HL-60 (cell line): ENCODE measurements at regions not wholly inside any gene's neighbourhood (a gene's known extent, or its start where the extent isn't known, plus 50 kb on each side); places are given as distances from the start of the nearest gene placed in this dataset.

Source experiments
- DNase-seq, 2 experiments: peaks; one replicate each; pipeline ENCODE4 v3.0.0-alpha.2; 2010 to 2020; ENCODE audit warnings: low read depth in 1 of 2, low spot score in 1 of 2
- H3K27ac ChIP-seq: fragments of 250-450 bp; sonication (Bioruptor Pico); replicated peaks from 2 replicates; pipeline ENCODE4 v1.5.1; 2020; ENCODE audit warnings: mild to moderate bottlenecking, moderate library complexity
- H3K27me3 ChIP-seq: fragments of 250-450 bp; sonication (Bioruptor Pico); 2 replicates; pipeline ENCODE4 v1.5.1; 2021; ENCODE audit warnings: mild to moderate bottlenecking, moderate library complexity; ENCODE audit not compliant: insufficient read depth, poor library complexity, severe bottlenecking
- H3K4me3 ChIP-seq: replicated peaks from 2 replicates; pipeline ENCODE4 v1.5.1; 2011; ENCODE audit warnings: mild to moderate bottlenecking, control low read depth, low read length; ENCODE audit not compliant: insufficient read depth
- GABPA ChIP-seq: IDR thresholded peaks from 2 replicates; pipeline ENCODE4 v1.6.1; 2012; ENCODE audit warnings: low read depth
- POLR2AphosphoS5 ChIP-seq: IDR thresholded peaks from 2 replicates; pipeline ENCODE4 v1.6.1; 2012; ENCODE audit warnings: low read depth
- REST ChIP-seq: IDR thresholded peaks from 2 replicates; pipeline ENCODE4 v1.6.1; 2012; ENCODE audit warnings: low read depth; ENCODE audit not compliant: insufficient replicate concordance
- SPI1 ChIP-seq: IDR thresholded peaks from 2 replicates; pipeline ENCODE4 v1.6.1; 2012; ENCODE audit warnings: low read depth, mild to moderate bottlenecking, borderline replicate concordance
- TF ChIP-seq, protein P1 (sequence below): IDR thresholded peaks from one replicate; pipeline ENCODE4 v1.5.1; 2011; ENCODE audit warnings: low read length, control low read depth, inconsistent platforms; ENCODE audit not compliant: insufficient read depth

GRCh38 chr2:64913357-64913869 is 75.8 kb upstream of the SLC1A4 start:
- peak in 1 of 2 experiments; percentile 34 for DNase-seq
- H3K27ac ChIP-seq: peak overlapping the region; percentile 18
- no peak overlapping the region for H3K4me3 ChIP-seq
- no peak for TF ChIP-seq GABPA
- no peak for TF ChIP-seq SPI1
- TF ChIP-seq, protein P1, sequence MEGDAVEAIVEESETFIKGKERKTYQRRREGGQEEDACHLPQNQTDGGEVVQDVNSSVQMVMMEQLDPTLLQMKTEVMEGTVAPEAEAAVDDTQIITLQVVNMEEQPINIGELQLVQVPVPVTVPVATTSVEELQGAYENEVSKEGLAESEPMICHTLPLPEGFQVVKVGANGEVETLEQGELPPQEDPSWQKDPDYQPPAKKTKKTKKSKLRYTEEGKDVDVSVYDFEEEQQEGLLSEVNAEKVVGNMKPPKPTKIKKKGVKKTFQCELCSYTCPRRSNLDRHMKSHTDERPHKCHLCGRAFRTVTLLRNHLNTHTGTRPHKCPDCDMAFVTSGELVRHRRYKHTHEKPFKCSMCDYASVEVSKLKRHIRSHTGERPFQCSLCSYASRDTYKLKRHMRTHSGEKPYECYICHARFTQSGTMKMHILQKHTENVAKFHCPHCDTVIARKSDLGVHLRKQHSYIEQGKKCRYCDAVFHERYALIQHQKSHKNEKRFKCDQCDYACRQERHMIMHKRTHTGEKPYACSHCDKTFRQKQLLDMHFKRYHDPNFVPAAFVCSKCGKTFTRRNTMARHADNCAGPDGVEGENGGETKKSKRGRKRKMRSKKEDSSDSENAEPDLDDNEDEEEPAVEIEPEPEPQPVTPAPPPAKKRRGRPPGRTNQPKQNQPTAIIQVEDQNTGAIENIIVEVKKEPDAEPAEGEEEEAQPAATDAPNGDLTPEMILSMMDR: no peak
- TF ChIP-seq REST: no peak
- no peak for TF ChIP-seq POLR2AphosphoS5
- H3K27me3 ChIP-seq: no peaks in the 10 kb centered on the region

GRCh38 chr2:64914247-64914646 is 75.0 kb upstream of the SLC1A4 start:
- TF ChIP-seq SPI1 (no peak), REST (no peak), GABPA (no peak), POLR2AphosphoS5 (no peak)
- TF ChIP-seq, protein P1: no peak
- H3K27ac ChIP-seq: peak overlapping the region; percentile 7; the same call in 1 of the 2 replicates
- H3K27me3 ChIP-seq: no peaks in the 10 kb centered on the region
- no peak overlapping the region for H3K4me3 ChIP-seq
- no peak for DNase-seq

DNA sequence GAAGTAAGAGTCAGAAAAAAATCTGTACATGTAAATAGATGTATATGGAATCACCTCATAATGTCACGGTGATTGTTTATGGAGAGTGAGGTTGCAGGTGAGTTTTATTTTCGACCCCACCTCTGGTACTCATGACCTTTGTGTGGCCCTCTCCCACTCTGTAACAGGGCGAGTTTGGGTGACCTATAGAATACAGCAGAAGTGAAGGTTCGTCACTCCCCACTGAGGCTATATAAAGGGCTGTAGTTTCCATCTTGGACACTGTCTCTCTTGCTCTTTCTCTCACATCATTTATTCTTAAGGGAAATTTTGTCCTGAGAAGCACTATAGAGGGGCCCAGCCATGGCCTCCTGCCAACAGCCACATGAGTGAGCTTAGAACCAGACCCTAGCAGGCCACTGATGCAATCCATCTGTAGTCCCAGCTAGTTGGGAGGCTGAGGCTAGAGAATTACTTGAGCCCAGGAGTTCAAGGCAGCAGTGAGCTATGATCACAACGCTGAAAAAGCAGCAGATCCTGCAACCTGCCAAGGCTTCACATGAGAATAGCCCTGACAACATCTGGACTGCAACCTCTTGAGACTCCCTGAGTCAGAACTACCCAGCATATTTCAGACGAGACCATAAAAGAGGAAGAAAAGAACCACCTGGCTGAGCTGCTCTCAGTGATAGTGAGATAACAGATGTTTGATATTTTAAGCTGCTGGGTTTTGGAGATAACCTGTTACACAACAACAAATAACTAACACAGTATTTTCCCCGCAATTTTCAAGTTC is 74.3 kb upstream of the SLC1A4 start:
- no peaks in the 10 kb centered on the region for H3K27me3 ChIP-seq
- TF ChIP-seq, protein P1: no peak
- TF ChIP-seq REST: no peak
- peak; percentile 78 for TF ChIP-seq POLR2AphosphoS5
- no peak for TF ChIP-seq SPI1
- no peak overlapping the region for H3K4me3 ChIP-seq
- H3K27ac ChIP-seq: peak overlapping the region; percentile 15; the same call in 1 of the 2 replicates
- peak in 1 of 2 experiments; percentile 81 for DNase-seq
